Erythroblast (primary cell): ENCODE measurements at regions not wholly inside any gene's neighbourhood (a gene's known extent, or its start where the extent isn't known, plus 50 kb on each side); places are given as distances from the start of the nearest gene placed in this dataset.

Experiments
- GATA1 ChIP-seq: IDR thresholded peaks from 2 replicates; pipeline ENCODE4 v1.6.1; 2011; ENCODE audit warnings: low read depth, mild to moderate bottlenecking, control low read depth, low read length, moderate library complexity
- POLR2A ChIP-seq: IDR thresholded peaks from 2 replicates; pipeline ENCODE4 v1.6.1; 2011; ENCODE audit warnings: mild to moderate bottlenecking, low read length

DNA sequence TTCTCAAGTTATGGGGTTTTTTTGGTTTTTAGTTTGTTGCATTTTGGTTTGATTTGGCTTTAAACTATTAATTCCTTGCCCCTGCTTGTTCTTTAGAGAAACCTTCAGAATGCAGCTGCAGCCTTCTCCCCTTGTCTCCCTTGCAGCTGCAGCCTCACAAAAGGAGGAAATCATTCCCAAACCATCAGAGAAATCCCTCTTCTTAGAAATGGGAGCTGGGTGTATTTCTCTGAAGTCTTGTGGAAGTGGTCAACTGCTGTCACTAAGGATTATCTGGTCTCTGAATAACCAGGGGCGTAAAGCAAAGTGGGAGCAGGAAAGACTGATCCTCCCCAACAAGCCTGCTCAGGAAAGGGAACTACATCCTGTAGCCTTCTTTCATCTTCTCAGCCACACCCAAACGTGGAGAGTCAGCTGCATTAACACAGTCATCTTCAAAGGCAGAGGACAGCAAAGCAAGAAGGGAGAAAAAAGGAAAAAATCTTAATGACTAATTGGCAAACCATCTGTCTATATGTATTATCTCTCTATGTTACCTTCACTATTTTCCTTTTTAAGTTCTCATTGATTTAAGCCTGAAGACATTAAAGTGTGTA lies 1834.1 kb upstream of the PIK3C3 start:
- no peak for TF ChIP-seq POLR2A
- TF ChIP-seq GATA1: no peak
